Fibroblast of lung (primary cell): ENCODE measurements at regions not wholly inside any gene's neighbourhood (a gene's known extent, or its start where the extent isn't known, plus 50 kb on each side); places are given as distances from the start of the nearest gene placed in this dataset.

Source experiments
- DNase-seq, 2 donors: peaks; one replicate each; pipeline versions ENCODE4 v3.0.0 to v3.0.0-alpha.2; 2010; ENCODE audit warnings: low read depth in 2 of 2
- H2AFZ ChIP-seq: 2 replicates; pipeline ENCODE4 v1.5.1; 2012; ENCODE audit warnings: low read length, control low read depth, inconsistent platforms
- H3K27ac ChIP-seq: 2 replicates; pipeline ENCODE4 v1.5.1; 2011; ENCODE audit warnings: low read length, control low read depth; ENCODE audit not compliant: insufficient read depth
- H3K27me3 ChIP-seq: 2 replicates; pipeline ENCODE4 v1.5.1; 2011; ENCODE audit warnings: mild to moderate bottlenecking, low read length; ENCODE audit not compliant: control insufficient read depth, insufficient read depth
- H3K36me3 ChIP-seq: 2 replicates; pipeline ENCODE4 v1.5.1; 2011; ENCODE audit warnings: low read length; ENCODE audit not compliant: control insufficient read depth, insufficient read depth
- H3K4me1 ChIP-seq: 2 replicates; pipeline ENCODE4 v1.5.1; 2011; ENCODE audit warnings: low read length; ENCODE audit not compliant: control insufficient read depth, insufficient read depth; ENCODE audit errors: extremely low read depth
- H3K4me2 ChIP-seq: 2 replicates; pipeline ENCODE4 v1.5.1; 2011; ENCODE audit warnings: low read length, control low read depth; ENCODE audit not compliant: insufficient read depth; ENCODE audit errors: extremely low read depth
- H3K4me3 ChIP-seq, 4 experiments: fragments of 200-600 bp in 1 of 4; sonication (generic) in 1 of 4; replicated peaks in 1 of 4; 2 replicates each; pipeline ENCODE4 v1.5.1; 2011 to 2016; ENCODE audit warnings: low read length in 4 of 4, low read depth in 3 of 4, mild to moderate bottlenecking in 3 of 4, control low read depth in 2 of 4, inconsistent platforms in 1 of 4, mixed read lengths in 1 of 4; ENCODE audit not compliant: insufficient read depth in 1 of 4; ENCODE audit errors: control extremely low read depth in 1 of 4
- H3K79me2 ChIP-seq: 2 replicates; pipeline ENCODE4 v1.5.1; 2012; ENCODE audit warnings: mild to moderate bottlenecking, low read length, inconsistent platforms; ENCODE audit not compliant: control insufficient read depth, insufficient read depth
- H3K9ac ChIP-seq: 2 replicates; pipeline ENCODE4 v1.5.1; 2011; ENCODE audit warnings: mild to moderate bottlenecking, low read length, control low read depth; ENCODE audit not compliant: insufficient read depth
- H3K9me3 ChIP-seq: 2 replicates; pipeline ENCODE4 v1.5.1; 2012; ENCODE audit warnings: low read depth, low read length; ENCODE audit not compliant: control insufficient read depth, insufficient read depth
- H4K20me1 ChIP-seq: 2 replicates; pipeline ENCODE4 v1.5.1; 2011; ENCODE audit warnings: low read length; ENCODE audit not compliant: control insufficient read depth, insufficient read depth; ENCODE audit errors: extremely low read depth
- CTCF ChIP-seq, 2 donors: IDR thresholded peaks in 1 of 2; conservative IDR thresholded peaks in 1 of 2; 1 replicate in 1 of 2; 2 replicates in 1 of 2; pipeline ENCODE4 v1.5.1; 2011 to 2012; ENCODE audit warnings: low read length in 2 of 2, control low read depth in 1 of 2, inconsistent platforms in 1 of 2, low read depth in 1 of 2, mild to moderate bottlenecking in 1 of 2
- EZH2 ChIP-seq: IDR thresholded peaks from 2 replicates; pipeline ENCODE4 v1.5.1; 2012; ENCODE audit warnings: low read length, control low read depth, mild to moderate bottlenecking; ENCODE audit errors: missing control alignments

- H2AFZ ChIP-seq: no peak overlapping the region
Measured at GRCh38 chr9:74412236-74412979, 84.7 kb upstream of the RORB start.

GRCh38 chr9:74413876-74414275 is 83.3 kb upstream of the RORB start:
- Histone ChIP-seq H3K4me3 (no peak overlapping the region), H3K27ac (no peak overlapping the region)

More at GRCh38 chr9:74412236-74412979, 84.7 kb upstream of the RORB start:
- H4K20me1 ChIP-seq: no peaks in the 10 kb centered on the region
- H3K27me3 ChIP-seq: no peaks in the 10 kb centered on the region
- H3K79me2 ChIP-seq: no peaks in the 10 kb centered on the region
- TF ChIP-seq EZH2 (no peak), CTCF (conservative IDR thresholded peaks at IDR 0.05 in 1 of 2, IDR thresholded peaks at IDR 0.05 in 1 of 2; ENCODE audit: low read depth in 1 of 2, low read length in 2 of 2) (no peak)
- no peak overlapping the region for H3K9ac ChIP-seq
- no peak overlapping the region for H3K4me3 ChIP-seq
- no peak overlapping the region for H3K4me2 ChIP-seq
- H3K36me3 ChIP-seq: no peaks in the 10 kb centered on the region
- DNase-seq: no peak
- no peaks in the 10 kb centered on the region for H3K4me1 ChIP-seq
- no peaks in the 10 kb centered on the region for H3K9me3 ChIP-seq
- H3K27ac ChIP-seq: no peak overlapping the region

GRCh38 chr9:74414325-74414724 is 82.8 kb upstream of the RORB start:
- no peaks in the 10 kb centered on the region for H3K36me3 ChIP-seq
- H3K27ac ChIP-seq: no peak overlapping the region
- no peak overlapping the region for H3K4me2 ChIP-seq
- no peak for DNase-seq
- H2AFZ ChIP-seq: no peak overlapping the region
- H4K20me1 ChIP-seq: no peaks in the 10 kb centered on the region
- H3K27me3 ChIP-seq: no peaks in the 10 kb centered on the region
- H3K9ac ChIP-seq: no peak overlapping the region
- H3K9me3 ChIP-seq: no peaks in the 10 kb centered on the region
- TF ChIP-seq EZH2: no peak
- no peak for TF ChIP-seq CTCF (conservative IDR thresholded peaks at IDR 0.05 in 1 of 2, IDR thresholded peaks at IDR 0.05 in 1 of 2; ENCODE audit: low read depth in 1 of 2, low read length in 2 of 2)
- H3K4me1 ChIP-seq: no peaks in the 10 kb centered on the region
- H3K4me3 ChIP-seq: no peak overlapping the region
- H3K79me2 ChIP-seq: no peaks in the 10 kb centered on the region

More at GRCh38 chr9:74413876-74414275, 83.3 kb upstream of the RORB start:
- no peaks in the 10 kb centered on the region for H3K79me2 ChIP-seq
- no peaks in the 10 kb centered on the region for H3K4me1 ChIP-seq
- H3K9me3 ChIP-seq: no peaks in the 10 kb centered on the region
- TF ChIP-seq CTCF (conservative IDR thresholded peaks at IDR 0.05 in 1 of 2, IDR thresholded peaks at IDR 0.05 in 1 of 2; ENCODE audit: low read depth in 1 of 2, low read length in 2 of 2) (no peak), EZH2 (no peak)
- H3K36me3 ChIP-seq: no peaks in the 10 kb centered on the region
- H3K9ac ChIP-seq: no peak overlapping the region
- H2AFZ ChIP-seq: no peak overlapping the region
- no peak for DNase-seq
- no peaks in the 10 kb centered on the region for H3K27me3 ChIP-seq
- H4K20me1 ChIP-seq: no peaks in the 10 kb centered on the region
- H3K4me2 ChIP-seq: no peak overlapping the region
